HepG2 (cell line): ENCODE measurements at regions not wholly inside any gene's neighbourhood (a gene's known extent, or its start where the extent isn't known, plus 50 kb on each side); places are given as distances from the start of the nearest gene placed in this dataset.
A peak's percentile ranks its signal among the peaks of the same experiment; 100 is the strongest.

Source experiments
- ARID5B ChIP-seq: IDR thresholded peaks from 2 replicates; pipeline ENCODE4 v1.4.0; 2020; ENCODE audit warnings: mild to moderate bottlenecking, missing genetic modification reagents
- FOXA3 ChIP-seq: IDR thresholded peaks from 2 replicates; pipeline ENCODE4 v1.6.1; 2016; ENCODE audit warnings: missing genetic modification reagents, missing compliant biosample characterization
- FOXC1 ChIP-seq: sonication (generic); formaldehyde crosslinking; IDR thresholded peaks from 2 replicates; pipeline ENCODE4 v1.8.0; 2022; ENCODE audit warnings: mild to moderate bottlenecking, missing genetic modification reagents, borderline replicate concordance
- FOXP1 ChIP-seq, 2 experiments: fragments of 450-650 bp in 1 of 2; IDR thresholded peaks; 2 replicates each; pipeline ENCODE4 v1.6.1; 2017 to 2018; ENCODE audit warnings: antibody characterized with exemption in 1 of 2
- GTF2F1 ChIP-seq: fragments of 150-350 bp; IDR thresholded peaks from 2 replicates; pipeline ENCODE4 v1.6.1; 2014; ENCODE audit warnings: low read length
- HDAC1 ChIP-seq: sonication (generic); formaldehyde crosslinking; IDR thresholded peaks from 2 replicates; pipeline ENCODE4 v1.5.1; 2020; ENCODE audit warnings: mild to moderate bottlenecking, missing genetic modification reagents
- HHEX ChIP-seq: IDR thresholded peaks from 2 replicates; pipeline ENCODE4 v1.6.1; 2016; ENCODE audit warnings: control low read depth
- HOXD1 ChIP-seq: sonication (generic); formaldehyde crosslinking; IDR thresholded peaks from 2 replicates; pipeline ENCODE4 v1.5.0; 2020; ENCODE audit warnings: missing genetic modification reagents
- NAIF1 ChIP-seq: sonication (generic); formaldehyde crosslinking; IDR thresholded peaks from 2 replicates; pipeline ENCODE4 v1.5.0; 2020; ENCODE audit warnings: mild to moderate bottlenecking, missing genetic modification reagents, borderline replicate concordance
- NONO ChIP-seq, 2 experiments: fragments of 450-650 bp in 1 of 2; sonication (generic) in 1 of 2; formaldehyde crosslinking in 1 of 2; IDR thresholded peaks in 1 of 2; conservative IDR thresholded peaks in 1 of 2; 2 replicates each; pipeline versions ENCODE4 v1.6.1 to v1.8.0; 2017 to 2022; ENCODE audit warnings: mild to moderate bottlenecking in 1 of 2, missing genetic modification reagents in 1 of 2, moderate library complexity in 1 of 2
- NPAS2 ChIP-seq: sonication (generic); formaldehyde crosslinking; IDR thresholded peaks from 2 replicates; pipeline ENCODE4 v1.8.0; 2022; ENCODE audit warnings: mild to moderate bottlenecking, missing genetic modification reagents, borderline replicate concordance
- PHF21A ChIP-seq: sonication (generic); formaldehyde crosslinking; IDR thresholded peaks from 2 replicates; pipeline ENCODE4 v1.5.0; 2020; ENCODE audit warnings: mild to moderate bottlenecking, missing genetic modification reagents
- RNF219 ChIP-seq: sonication (generic); formaldehyde crosslinking; IDR thresholded peaks from 2 replicates; pipeline ENCODE4 v1.5.0; 2020; ENCODE audit warnings: mild to moderate bottlenecking, missing genetic modification reagents
- RXRB ChIP-seq: IDR thresholded peaks from 2 replicates; pipeline ENCODE4 v1.6.1; 2016; ENCODE audit warnings: borderline replicate concordance, missing genetic modification reagents, missing compliant biosample characterization
- SOX6 ChIP-seq, 2 experiments: fragments of 450-650 bp in 1 of 2; sonication (generic) in 1 of 2; formaldehyde crosslinking in 1 of 2; IDR thresholded peaks; 2 replicates each; pipeline versions ENCODE4 v1.4.0 to v1.6.1; 2017 to 2020; ENCODE audit warnings: antibody characterized with exemption in 1 of 2, mild to moderate bottlenecking in 1 of 2, missing genetic modification reagents in 1 of 2
- ZBTB34 ChIP-seq: sonication (generic); formaldehyde crosslinking; IDR thresholded peaks from 2 replicates; pipeline ENCODE4 v1.8.0; 2022; ENCODE audit warnings: mild to moderate bottlenecking, missing genetic modification reagents
- ZMYM4 ChIP-seq: sonication (generic); formaldehyde crosslinking; IDR thresholded peaks from 2 replicates; pipeline ENCODE4 v1.8.1; 2023; ENCODE audit warnings: mild to moderate bottlenecking, missing genetic modification reagents
- ZNF121 ChIP-seq: sonication (generic); formaldehyde crosslinking; IDR thresholded peaks from 2 replicates; pipeline ENCODE4 v1.5.0; 2020; ENCODE audit warnings: mild to moderate bottlenecking, missing genetic modification reagents
- ZNF138 ChIP-seq: sonication (generic); formaldehyde crosslinking; IDR thresholded peaks from 2 replicates; pipeline ENCODE4 v1.5.0; 2020; ENCODE audit warnings: mild to moderate bottlenecking, low read depth, missing genetic modification reagents
- ZNF20 ChIP-seq: sonication (generic); formaldehyde crosslinking; IDR thresholded peaks from 2 replicates; pipeline ENCODE4 v1.4.0; 2020; ENCODE audit warnings: mild to moderate bottlenecking, moderate library complexity, missing genetic modification reagents
- ZNF354B ChIP-seq: sonication (generic); formaldehyde crosslinking; IDR thresholded peaks from 2 replicates; pipeline ENCODE4 v1.8.0; 2022; ENCODE audit warnings: mild to moderate bottlenecking, missing genetic modification reagents
- ZNF780A ChIP-seq: sonication (generic); formaldehyde crosslinking; IDR thresholded peaks from 2 replicates; pipeline ENCODE4 v1.8.0; 2022; ENCODE audit warnings: mild to moderate bottlenecking, missing genetic modification reagents, moderate library complexity

- 0 out of 2 replicates have a peak, but pooled peaks have one; percentile 31 for TF ChIP-seq ZNF780A
- TF ChIP-seq RXRB (CRISPR knock-in tag): no peak
- peak; percentile 96 for TF ChIP-seq ZMYM4 (CRISPR knock-in tag)
- 0 out of 2 replicates have a peak, but pooled peaks have one; percentile 20 for TF ChIP-seq FOXP1 (IDR thresholded peaks at IDR 0.05)
- peak; percentile 69 for TF ChIP-seq FOXP1 (CRISPR knock-in tag; IDR thresholded peaks at IDR 0.05)
- no peak for TF ChIP-seq FOXC1 (CRISPR knock-in tag)
- peak; percentile 38; the same call in 1 of the 2 replicates for TF ChIP-seq PHF21A (CRISPR knock-in tag)
- TF ChIP-seq ZNF20 (CRISPR knock-in tag): no peak
- no peak for TF ChIP-seq HHEX (CRISPR knock-in tag)
- peak; percentile 57; the same call in 1 of the 2 replicates for TF ChIP-seq HDAC1 (CRISPR knock-in tag)
- TF ChIP-seq NPAS2 (CRISPR knock-in tag): no peak
- no peak for TF ChIP-seq HOXD1 (CRISPR knock-in tag)
- no peak for TF ChIP-seq ZNF354B
- TF ChIP-seq ZNF138 (CRISPR knock-in tag): no peak
- peak; percentile 92 for TF ChIP-seq ZBTB34 (CRISPR knock-in tag)
- TF ChIP-seq NAIF1 (CRISPR knock-in tag): no peak
- TF ChIP-seq SOX6 (IDR thresholded peaks at IDR 0.05): no peak
- peak; percentile 96 for TF ChIP-seq SOX6 (CRISPR knock-in tag; IDR thresholded peaks at IDR 0.05)
- no peak for TF ChIP-seq GTF2F1
- TF ChIP-seq NONO (IDR thresholded peaks at IDR 0.05): no peak
- 0 out of 2 replicates have a peak, but pooled peaks have one; percentile 24 for TF ChIP-seq NONO (CRISPR knock-in tag; conservative IDR thresholded peaks at IDR 0.05)
- peak; percentile 83 for TF ChIP-seq ARID5B (CRISPR knock-in tag)
- no peak for TF ChIP-seq RNF219 (CRISPR knock-in tag)
- TF ChIP-seq ZNF121 (CRISPR knock-in tag): no peak
- peak; percentile 43 for TF ChIP-seq FOXA3 (CRISPR knock-in tag)
Measured at GRCh38 chr6:80503660-80504059, 397.2 kb downstream of the BCKDHB start (continued).
